ENCODE measurements at regions not wholly inside any gene's neighbourhood (a gene's known extent, or its start where the extent isn't known, plus 50 kb on each side); places are given as distances from the start of the nearest gene placed in this dataset.

GRCh38 chr17:33986566-33986965 is 268.5 kb upstream of the CCL2 start:
- TF ChIP-seq CTCF (IDR thresholded peaks at IDR 0.05): no peak
- no peak for TF ChIP-seq POLR2A (IDR thresholded peaks at IDR 0.05)
- TF ChIP-seq EP300 (IDR thresholded peaks at IDR 0.05): no peak
